Skeletal muscle tissue (tissue), 3 donors: ENCODE measurements at regions not wholly inside any gene's neighbourhood (a gene's known extent, or its start where the extent isn't known, plus 50 kb on each side); places are given as distances from the start of the nearest gene placed in this dataset.

Source experiments
- H3K27ac ChIP-seq: one replicate; pipeline ENCODE4 v1.7.0; 2013; ENCODE audit warnings: mild to moderate bottlenecking, low read depth, low read length, inconsistent platforms
- H3K27me3 ChIP-seq, 3 donors: one replicate each; pipeline ENCODE4 v1.7.0; 2013; ENCODE audit warnings: low read length in 3 of 3; ENCODE audit not compliant: control insufficient read depth in 3 of 3, insufficient read depth in 3 of 3
- H3K36me3 ChIP-seq, 3 donors: one replicate each; pipeline ENCODE4 v1.7.0; 2013; ENCODE audit warnings: low read length in 3 of 3; ENCODE audit not compliant: control insufficient read depth in 3 of 3, insufficient read depth in 3 of 3
- H3K4me1 ChIP-seq, 3 donors: one replicate each; pipeline ENCODE4 v1.7.0; 2013; ENCODE audit warnings: low read length in 3 of 3, mild to moderate bottlenecking in 3 of 3; ENCODE audit not compliant: control insufficient read depth in 3 of 3, insufficient read depth in 3 of 3
- H3K4me3 ChIP-seq, 3 donors: one replicate each; pipeline ENCODE4 v1.7.0; 2013; ENCODE audit warnings: low read length in 3 of 3
- H3K9ac ChIP-seq, 3 donors: one replicate each; pipeline ENCODE4 v1.7.0; 2013; ENCODE audit warnings: low read length in 3 of 3, mild to moderate bottlenecking in 3 of 3, moderate library complexity in 2 of 3, low read depth in 1 of 3
- H3K9me3 ChIP-seq, 3 donors: one replicate each; pipeline ENCODE4 v1.7.0; 2013; ENCODE audit warnings: low read length in 3 of 3; ENCODE audit not compliant: control insufficient read depth in 3 of 3
- donor health status: Osteomylitis.

DNA sequence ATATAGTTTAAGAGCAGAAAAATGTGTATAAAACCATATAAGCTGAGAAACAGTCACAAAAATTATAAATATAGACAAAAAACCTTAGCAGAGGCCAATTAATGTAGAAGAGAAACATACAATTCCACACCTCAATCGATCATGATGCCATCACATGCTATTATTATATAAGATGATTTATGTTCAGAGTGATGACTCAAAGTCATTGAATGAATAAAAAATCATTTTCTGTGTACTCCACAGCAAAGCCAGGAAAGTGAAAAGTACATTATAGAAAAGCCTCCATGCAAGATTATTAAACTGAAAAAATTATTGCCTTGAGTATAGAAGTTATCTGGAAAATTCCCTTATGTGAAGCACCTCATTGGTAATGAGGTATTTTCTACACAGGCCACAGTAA is 229.2 kb upstream of the PPFIA2 start:
- H3K27me3 ChIP-seq = no peaks in the 10 kb centered on the region
- no peaks in the 10 kb centered on the region for H3K36me3 ChIP-seq
- no peak overlapping the region for H3K9ac ChIP-seq

DNA sequence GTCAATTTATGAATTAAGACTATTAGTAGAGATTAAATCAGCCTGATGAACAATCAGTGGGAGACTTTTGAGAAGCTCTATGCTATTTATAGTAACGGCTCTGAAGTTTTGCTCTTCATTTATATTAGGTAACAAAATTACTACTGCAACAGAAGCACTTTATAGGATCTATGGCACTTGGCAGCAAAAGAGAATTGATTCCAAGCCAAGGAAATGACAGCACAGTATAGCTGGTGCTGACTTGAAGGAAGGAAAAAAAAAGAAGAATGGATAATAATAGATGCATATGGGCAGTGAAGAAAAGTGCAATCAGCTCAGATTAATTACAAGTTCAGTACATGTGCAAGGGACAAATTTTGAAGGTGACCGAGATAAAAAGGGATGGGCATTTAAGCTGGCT is 228.2 kb upstream of the PPFIA2 start:
- Histone ChIP-seq H3K27ac (no peak overlapping the region), H3K9ac (no peak overlapping the region), H3K9me3 (peaks cover 0 to 2% (median 0%) of the 10 kb centered on the region in 3 donors), H3K36me3 (no peaks in the 10 kb centered on the region), H3K27me3 (no peaks in the 10 kb centered on the region), H3K4me1 (no peaks in the 10 kb centered on the region), H3K4me3 (no peak overlapping the region)

More for the DNA sequence above, 229.2 kb upstream of the PPFIA2 start:
- H3K9me3 ChIP-seq = peaks cover 0 to 2% (median 0%) of the 10 kb centered on the region in 3 donors
- H3K4me1 ChIP-seq = no peaks in the 10 kb centered on the region
- H3K4me3 ChIP-seq = no peak overlapping the region
- no peak overlapping the region for H3K27ac ChIP-seq

DNA sequence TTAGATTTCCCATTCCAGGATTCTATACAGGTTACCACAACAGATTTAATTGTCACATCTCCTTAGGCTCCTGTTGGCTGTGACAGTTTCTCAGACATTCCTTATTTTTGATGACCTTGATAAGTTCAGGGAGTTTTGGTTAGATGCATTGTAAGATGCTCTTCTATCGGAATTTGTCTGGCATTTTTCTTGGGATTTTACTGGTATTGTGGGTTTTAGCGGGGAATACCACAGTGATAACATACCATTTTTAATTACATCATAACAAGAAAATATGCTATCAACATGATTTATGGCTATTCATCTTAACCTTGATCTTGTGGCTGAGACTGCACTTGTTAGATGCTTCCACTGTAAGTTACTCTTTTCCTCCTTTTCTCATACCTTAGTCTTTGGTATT is 217.5 kb upstream of the PPFIA2 start:
- no peak overlapping the region for H3K4me3 ChIP-seq
- no peaks in the 10 kb centered on the region for H3K27me3 ChIP-seq
- no peak overlapping the region for H3K27ac ChIP-seq
- no peaks in the 10 kb centered on the region for H3K4me1 ChIP-seq
- H3K9ac ChIP-seq = no peak overlapping the region
- peaks cover 0 to 3% (median 0%) of the 10 kb centered on the region in 3 donors for H3K9me3 ChIP-seq
- no peaks in the 10 kb centered on the region for H3K36me3 ChIP-seq

DNA sequence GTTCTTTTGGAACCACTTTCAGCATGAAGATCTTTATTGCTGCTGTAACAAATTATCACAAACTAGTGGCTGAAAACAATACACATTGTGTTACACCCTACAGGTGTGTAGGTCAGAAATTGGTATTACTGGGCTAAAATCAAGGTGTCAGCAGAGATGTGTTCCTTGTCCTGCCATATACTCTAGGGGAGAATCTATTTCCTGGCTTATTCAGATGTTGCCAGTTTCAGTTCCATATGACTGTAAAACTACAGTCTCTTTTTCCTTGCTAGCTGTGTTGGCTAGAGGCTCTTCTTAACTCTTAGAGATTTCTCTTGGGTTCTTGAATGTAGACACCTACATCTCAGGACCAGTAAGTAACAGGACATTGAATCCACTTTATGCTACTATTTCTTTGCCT is 215.6 kb upstream of the PPFIA2 start:
- Histone ChIP-seq H3K27ac (no peak overlapping the region), H3K36me3 (no peaks in the 10 kb centered on the region), H3K9me3 (peaks cover 0 to 3% (median 0%) of the 10 kb centered on the region in 3 donors), H3K4me1 (no peaks in the 10 kb centered on the region), H3K9ac (no peak overlapping the region), H3K4me3 (no peak overlapping the region), H3K27me3 (no peaks in the 10 kb centered on the region)

DNA sequence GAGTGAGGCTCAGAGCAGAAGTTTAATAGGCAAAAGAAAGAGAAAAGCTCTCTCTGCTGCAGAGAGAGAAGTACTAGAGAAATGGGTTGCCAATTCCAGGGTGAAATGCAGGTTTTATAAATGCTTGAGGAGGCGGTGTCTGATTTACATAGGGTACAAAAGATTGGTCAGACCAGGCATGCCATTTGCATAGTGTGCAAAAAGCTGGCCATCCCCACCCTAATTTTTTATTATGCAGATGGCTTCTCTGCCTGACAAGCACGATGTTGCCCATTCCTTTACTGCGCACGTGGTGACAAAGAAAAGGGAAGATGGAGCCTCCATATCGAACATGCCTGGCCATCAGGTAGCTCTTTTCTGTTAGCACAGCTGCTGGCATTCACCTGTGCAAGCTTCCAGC is 209.3 kb upstream of the PPFIA2 start:
- H3K4me3 ChIP-seq = no peak overlapping the region
- H3K36me3 ChIP-seq = no peaks in the 10 kb centered on the region
- H3K4me1 ChIP-seq = no peaks in the 10 kb centered on the region
- no peak overlapping the region for H3K9ac ChIP-seq
- no peaks in the 10 kb centered on the region for H3K27me3 ChIP-seq
- no peak overlapping the region for H3K27ac ChIP-seq
- no peaks in the 10 kb centered on the region for H3K9me3 ChIP-seq

DNA sequence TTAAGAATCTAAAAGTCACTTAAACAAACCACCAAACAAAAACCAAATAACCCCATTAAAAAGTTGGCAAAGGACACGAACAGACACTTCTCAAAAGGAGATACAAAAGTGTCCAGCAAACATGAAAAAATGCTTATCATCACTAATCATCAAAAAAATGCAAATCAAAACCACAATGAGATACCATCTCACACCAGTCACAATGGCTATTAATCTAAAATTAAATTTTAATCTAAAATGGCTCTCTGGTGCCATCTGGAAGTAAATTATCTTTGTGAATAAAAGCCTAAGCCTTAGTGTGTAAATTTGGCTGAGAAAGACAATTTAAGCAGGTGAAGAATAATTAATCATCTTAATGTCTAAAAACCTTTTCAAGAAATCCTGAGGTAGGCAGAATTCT is 204.5 kb upstream of the PPFIA2 start:
- no peaks in the 10 kb centered on the region for H3K36me3 ChIP-seq
- no peak overlapping the region for H3K9ac ChIP-seq
- H3K4me3 ChIP-seq = no peak overlapping the region
- H3K27ac ChIP-seq = no peak overlapping the region
- no peaks in the 10 kb centered on the region for H3K27me3 ChIP-seq
- no peaks in the 10 kb centered on the region for H3K9me3 ChIP-seq
- no peaks in the 10 kb centered on the region for H3K4me1 ChIP-seq

DNA sequence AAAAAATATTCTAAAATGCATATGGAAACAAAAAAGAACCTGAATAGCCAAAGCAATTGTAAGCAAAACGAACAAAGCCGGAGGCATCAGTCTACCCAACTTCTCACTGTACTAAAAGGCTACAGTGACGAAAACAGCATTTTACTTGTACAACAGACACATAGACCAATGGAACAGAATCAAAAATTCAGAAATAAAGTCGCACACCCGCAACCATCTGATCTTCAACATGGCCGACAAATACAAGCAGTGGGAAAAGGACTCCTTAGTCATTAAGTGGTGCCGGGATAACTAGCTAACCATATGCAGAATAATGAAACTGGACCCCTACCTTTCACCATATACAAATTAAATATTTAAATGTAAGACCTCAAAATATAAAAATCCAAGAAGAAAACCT is 203.9 kb upstream of the PPFIA2 start:
- Histone ChIP-seq H3K9me3 (no peaks in the 10 kb centered on the region), H3K27me3 (no peaks in the 10 kb centered on the region), H3K4me3 (no peak overlapping the region), H3K36me3 (no peaks in the 10 kb centered on the region), H3K4me1 (no peaks in the 10 kb centered on the region), H3K27ac (no peak overlapping the region), H3K9ac (no peak overlapping the region)

DNA sequence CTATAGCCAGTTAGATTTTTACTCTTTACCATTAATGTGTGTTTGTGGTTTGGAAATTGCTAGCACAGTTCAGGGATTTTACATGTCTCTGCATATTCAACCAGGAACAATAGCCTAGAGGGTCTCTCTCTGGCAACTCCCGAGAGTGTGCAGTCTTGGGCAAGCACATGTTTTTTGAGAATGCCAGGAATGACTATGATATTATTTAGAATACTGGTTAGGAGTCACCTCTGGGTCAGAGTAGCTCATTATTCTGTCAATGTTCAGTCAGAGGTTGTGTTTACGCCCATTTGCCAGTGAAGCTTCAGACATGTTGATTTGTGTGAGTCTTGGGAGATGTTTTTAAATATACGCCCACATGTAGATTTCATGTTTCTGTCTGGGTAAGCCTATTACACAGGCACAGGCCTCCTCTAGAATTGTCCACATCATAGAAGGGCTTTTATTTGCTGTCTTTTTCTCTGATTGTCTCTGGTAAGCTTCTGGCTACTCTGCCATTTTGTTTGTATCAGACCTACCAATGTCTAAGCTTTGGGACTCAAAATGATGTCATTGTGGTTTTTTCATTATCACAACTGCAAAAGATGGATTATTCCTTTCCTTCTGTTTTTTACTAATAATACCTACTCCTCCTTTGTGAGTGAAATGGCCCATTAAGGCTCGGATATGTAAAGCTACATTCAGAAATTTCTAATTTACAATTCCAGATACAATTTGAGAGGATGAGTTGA is 203.1 kb upstream of the PPFIA2 start:
- Histone ChIP-seq H3K27ac (no peak overlapping the region), H3K9ac (no peak overlapping the region), H3K4me3 (no peak overlapping the region), H3K9me3 (no peaks in the 10 kb centered on the region), H3K27me3 (no peaks in the 10 kb centered on the region), H3K36me3 (no peaks in the 10 kb centered on the region), H3K4me1 (no peaks in the 10 kb centered on the region)

DNA sequence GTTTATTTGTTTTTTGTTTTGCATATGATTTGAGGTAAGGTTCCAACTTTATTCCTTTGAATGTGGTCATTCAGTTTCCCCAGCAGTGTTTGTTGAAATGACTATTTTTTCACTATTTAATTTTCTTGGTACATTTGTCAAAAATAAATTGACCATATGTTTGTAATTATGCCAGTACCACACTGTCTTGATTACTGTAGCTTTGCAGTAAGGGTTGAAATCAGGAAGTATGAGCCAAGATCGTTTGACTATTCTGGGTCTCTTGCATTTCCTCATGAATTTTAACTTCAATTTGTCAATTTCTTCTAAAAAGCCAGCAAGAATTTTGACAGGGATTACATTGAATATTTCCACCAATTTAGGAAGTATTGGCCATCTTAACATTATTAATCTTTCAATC is 199.3 kb upstream of the PPFIA2 start:
- H3K36me3 ChIP-seq = no peaks in the 10 kb centered on the region
- H3K4me1 ChIP-seq = no peaks in the 10 kb centered on the region
- no peaks in the 10 kb centered on the region for H3K9me3 ChIP-seq
- no peak overlapping the region for H3K27ac ChIP-seq
- H3K27me3 ChIP-seq = no peaks in the 10 kb centered on the region
- H3K4me3 ChIP-seq = no peak overlapping the region
- H3K9ac ChIP-seq = no peak overlapping the region

DNA sequence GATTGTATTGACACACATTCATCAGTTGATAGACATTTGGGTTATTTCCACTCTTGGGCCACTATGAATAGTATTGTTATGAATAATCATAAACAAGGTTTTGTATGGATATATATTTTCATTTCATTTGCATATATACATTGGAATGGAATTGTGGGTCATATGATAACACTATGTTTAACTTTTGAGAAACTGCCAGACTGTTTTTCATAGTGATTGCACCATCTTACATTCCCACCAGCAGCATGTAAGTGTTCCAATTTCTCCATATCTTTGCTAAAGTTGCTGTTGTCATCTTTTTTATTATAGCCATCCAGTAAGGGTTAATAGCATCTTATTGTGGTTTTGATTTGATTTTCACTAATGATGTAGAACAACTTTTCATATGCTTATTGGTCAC is 198.5 kb upstream of the PPFIA2 start:
- Histone ChIP-seq H3K9ac (no peak overlapping the region), H3K4me1 (no peaks in the 10 kb centered on the region), H3K27me3 (no peaks in the 10 kb centered on the region), H3K36me3 (no peaks in the 10 kb centered on the region), H3K27ac (no peak overlapping the region), H3K9me3 (no peaks in the 10 kb centered on the region), H3K4me3 (no peak overlapping the region)
